HG02938 (cell line): ENCODE measurements at regions not wholly inside any gene's neighbourhood (a gene's known extent, or its start where the extent isn't known, plus 50 kb on each side); places are given as distances from the start of the nearest gene placed in this dataset.

ENCODE experiments used
- ATAC-seq: cut with Tn5 transposase; IDR thresholded peaks from one replicate; pipeline ENCODE4 v1.9.1; 2021; ENCODE audit warnings: mild to moderate bottlenecking, moderate library complexity; ENCODE audit not compliant: unreplicated experiment

DNA sequence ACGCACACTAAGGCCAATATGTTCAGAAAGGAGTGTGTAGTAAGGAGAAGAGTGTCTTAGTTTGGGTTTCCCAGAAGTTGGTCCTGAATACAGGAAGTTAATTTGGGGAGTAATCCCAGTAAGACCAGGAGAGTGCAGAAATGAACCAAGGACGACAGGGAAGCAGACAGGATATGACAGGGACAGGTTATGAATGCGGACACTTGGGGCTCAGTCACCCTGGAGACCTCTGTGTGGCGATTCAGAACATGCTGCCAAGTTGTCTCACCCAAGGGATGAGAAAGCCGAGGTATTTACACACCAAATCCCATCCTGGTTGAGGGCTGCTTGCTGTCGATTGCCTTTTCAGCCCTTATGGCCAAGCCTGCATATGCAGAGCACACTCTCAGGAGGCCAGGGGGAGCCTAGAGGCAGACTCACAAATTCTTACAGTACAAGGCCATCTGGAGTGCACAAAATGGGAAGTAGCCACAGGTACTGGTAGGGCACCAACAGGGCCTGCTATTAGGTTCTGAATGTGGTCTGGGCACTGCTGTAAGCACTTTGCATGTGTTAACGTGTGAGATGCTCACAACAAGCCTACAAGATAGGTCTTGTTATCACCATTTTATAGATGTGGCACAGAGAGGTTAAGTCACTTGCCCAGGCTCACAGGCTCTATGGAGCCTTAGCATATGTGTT lies 233.1 kb upstream of the ANKRD55 start:
- no peak for ATAC-seq

- no peak for ATAC-seq
Observed at GRCh38 chr5:56465769-56466135, 232.6 kb upstream of the ANKRD55 start.

DNA sequence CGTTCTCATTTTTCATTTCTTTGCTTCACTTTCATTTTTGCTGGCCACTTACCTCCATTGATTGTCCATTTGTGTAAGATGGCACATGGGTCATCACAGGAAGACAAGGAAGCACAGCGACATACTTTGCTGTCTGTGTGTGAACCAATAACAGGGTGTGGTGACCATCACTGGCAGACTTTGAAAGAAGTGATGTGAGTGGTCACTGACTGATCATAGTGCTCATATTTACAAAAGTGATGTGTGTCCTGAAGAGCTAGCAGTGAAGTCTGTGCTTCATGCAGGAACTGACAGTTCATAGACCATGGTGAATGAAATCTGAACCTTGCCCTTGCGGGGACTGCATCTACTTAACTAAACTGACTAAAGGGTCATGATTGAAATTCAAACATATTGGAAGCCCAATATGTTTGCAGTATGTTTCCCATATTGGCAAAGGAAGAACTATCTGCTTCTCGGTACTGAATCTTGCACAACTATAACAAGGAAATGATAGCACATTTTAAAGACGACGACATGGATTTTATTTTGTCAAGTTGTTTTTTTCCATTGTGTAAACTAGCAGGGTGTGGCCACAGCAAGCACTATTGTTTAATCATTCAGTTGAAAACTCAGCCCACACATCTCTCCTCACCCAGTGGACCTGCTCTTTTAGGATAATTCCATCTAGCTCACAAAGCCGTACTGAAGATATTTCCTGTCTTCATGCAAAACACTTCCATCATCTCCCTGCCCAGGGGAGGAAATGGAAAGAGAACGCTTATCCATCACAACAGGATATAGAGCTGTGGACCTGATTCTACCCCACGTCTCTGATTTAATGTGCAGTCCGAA lies 232.0 kb upstream of the ANKRD55 start:
- ATAC-seq = no peak

DNA sequence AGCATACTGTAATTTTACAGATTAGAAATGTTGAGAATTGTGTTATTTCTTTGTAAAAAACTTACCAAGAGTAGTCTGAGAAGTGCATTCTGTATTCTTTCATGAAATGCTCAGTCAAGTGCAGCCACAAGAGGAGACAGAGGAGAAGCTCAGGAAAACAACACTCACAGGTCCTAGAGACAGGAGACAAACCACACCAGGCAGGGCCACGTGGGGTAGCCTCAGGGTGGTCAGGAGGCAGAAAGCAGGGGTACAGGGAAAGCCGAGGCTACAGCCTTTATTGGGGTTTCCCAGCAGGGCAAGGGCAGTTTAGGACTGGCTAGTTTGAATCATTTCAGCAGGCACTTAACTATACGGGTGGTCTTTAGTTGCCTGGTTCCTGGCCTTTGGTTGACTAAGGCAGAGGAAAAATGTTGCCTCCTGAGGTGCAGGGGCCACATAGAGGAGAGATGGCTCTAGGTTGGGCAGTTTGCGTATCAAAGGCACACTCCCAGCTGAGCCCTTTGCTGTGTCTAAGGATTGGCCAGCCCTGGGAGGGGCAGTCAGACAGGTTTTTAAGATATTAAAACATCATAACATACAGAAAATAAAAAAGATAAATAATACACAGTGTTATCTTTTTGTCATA lies 230.9 kb upstream of the ANKRD55 start:
- no peak for ATAC-seq

DNA sequence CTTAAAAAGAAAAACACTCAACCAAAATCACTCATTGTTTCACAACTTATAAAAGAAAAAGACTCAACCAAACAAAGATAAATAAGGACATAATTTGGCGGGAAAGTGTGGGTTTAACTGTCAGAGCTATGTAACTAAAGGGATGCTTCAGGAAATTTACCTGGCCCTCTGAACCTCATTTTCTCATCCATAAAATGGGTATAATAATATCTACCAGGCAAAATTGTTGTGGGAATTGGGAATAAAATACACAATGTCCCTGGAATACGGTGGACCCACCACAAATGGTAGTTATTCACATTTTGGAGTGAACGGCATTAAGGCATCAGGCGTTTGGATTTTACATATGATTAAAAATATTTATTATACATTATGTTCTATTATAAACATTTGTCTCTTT lies 228.5 kb upstream of the ANKRD55 start:
- no peak for ATAC-seq

DNA sequence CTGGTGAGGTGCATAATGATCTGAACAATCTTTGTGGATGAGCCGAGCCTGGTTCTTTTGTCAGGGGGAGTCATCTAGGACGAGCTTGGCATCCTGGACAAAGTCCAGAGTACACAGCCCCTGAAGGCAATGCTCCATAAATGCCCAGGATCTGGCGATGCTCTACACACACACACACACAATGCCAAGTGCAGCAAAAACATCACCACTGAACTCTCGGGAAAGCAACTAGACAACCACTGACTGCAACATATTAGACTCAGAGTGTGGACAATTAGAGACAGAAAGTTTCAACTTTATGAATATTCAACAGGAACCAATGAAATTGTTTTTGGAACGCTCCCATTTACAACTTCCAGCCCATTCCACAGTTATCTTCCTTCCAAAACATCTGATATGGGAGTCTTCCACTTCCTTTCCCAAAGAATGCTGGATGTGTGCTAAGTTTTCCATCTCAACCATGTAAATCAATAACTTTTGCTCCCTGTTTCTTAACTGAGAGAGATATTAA lies 227.6 kb upstream of the ANKRD55 start:
- ATAC-seq = no peak

- ATAC-seq = no peak
Observed at GRCh38 chr5:56460195-56460546, 227.0 kb upstream of the ANKRD55 start.

DNA sequence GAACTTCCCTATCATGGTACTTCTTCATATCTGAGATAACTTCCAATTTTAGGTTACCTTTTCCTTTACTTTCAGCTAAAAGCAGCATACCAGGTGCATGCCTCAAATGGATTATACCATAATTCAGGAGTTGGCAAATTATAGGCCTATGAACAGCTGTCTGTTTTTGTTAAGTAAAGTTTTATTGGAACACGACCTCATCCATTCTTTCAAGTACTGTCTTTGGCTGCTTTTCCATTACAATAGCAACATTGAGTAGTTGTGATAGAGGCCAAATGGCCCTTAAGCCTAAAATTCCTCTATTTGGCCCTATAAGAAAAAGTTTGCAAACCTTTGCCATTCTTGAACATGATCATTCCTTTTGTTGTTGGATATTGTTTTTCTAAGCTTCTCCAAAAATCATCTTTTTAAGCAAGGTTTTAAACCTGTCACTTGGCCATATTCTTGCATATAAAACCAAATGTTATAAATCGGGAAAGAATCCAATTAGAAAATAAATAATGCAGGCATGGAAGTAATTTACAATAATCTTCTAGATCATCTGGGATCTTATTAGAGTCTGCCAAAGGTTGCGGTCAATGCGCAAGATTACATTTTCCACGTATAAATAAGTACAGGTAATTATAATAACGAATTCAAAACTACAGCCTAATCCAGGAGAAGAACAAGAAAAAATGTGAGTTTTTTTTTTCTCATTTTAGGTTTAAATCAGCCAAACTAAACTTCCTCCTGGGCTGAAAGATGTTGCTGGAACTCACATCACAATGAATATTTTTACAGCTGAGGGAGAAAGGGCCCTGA lies 226.5 kb upstream of the ANKRD55 start:
- ATAC-seq = no peak

GRCh38 chr5:56457887-56458812 lies 225.0 kb upstream of the ANKRD55 start:
- ATAC-seq = no peak

DNA sequence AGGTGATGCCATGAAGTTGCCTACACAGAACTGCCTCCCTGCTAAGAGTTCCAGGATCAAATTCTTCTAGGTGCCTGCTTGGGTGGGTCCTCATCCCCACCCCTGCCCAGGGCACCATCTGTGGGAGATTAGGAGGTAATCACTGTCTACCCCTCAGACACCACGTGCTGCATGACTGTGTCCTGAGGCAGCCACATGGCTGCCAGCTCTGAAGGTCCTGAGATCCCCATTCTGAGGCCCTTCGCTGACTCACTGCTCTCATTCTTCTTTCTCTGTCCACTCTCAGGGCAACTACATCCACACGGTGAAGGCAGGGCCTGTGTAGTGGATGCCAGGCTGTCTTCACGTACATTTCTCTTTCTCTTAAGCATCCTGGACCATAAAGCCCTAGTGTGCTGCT lies 222.9 kb upstream of the ANKRD55 start:
- no peak for ATAC-seq

- ATAC-seq = no peak
Observed at GRCh38 chr5:56455417-56455816, 222.3 kb upstream of the ANKRD55 start.

GRCh38 chr5:56454219-56454862 lies 221.2 kb upstream of the ANKRD55 start:
- ATAC-seq = no peak

- ATAC-seq = no peak
Observed at GRCh38 chr5:56451742-56452141, 218.6 kb upstream of the ANKRD55 start.

DNA sequence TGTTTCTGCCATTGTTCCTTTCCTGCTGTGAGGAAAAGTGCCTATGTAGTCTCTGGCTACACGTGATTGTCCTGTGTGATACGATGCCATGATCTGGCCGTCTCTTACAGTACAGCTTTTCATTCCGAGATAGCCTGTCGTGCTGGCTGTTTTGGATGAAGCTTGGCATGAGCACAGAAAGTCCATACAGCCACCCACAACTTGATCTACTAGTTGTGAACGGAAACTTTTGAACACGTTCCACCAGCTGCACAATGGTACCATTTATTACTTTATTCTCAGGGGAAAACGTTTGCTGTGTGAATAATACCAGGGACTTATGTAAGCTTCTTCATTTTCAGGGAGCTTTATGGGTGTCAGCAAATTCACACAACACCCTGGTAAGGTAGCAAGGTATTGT lies 217.6 kb upstream of the ANKRD55 start:
- ATAC-seq = no peak

- no peak for ATAC-seq
Observed at GRCh38 chr5:56449071-56449640, 216.0 kb upstream of the ANKRD55 start.

DNA sequence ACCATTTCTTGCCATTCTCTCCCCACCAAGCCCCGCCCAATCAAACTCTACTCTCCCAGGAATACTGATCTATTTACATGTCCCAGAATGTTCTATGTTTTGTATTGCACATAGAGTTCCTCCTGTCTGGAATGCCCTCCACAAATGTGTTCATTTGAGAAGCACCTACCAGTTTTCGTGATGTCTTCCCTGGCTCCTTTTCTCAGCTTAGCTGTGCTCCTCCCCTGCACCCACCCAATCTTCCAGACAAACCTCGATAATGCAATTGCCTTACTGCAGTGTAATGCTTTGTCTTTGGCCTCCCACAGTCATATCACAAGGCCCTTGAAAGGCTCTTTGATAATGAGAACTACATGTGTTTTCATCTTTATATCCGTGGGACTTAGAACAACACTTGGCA lies 214.5 kb upstream of the ANKRD55 start:
- no peak for ATAC-seq

- ATAC-seq = no peak
Observed at GRCh38 chr5:56447232-56447631, 214.1 kb upstream of the ANKRD55 start.

GRCh38 chr5:56446728-56447127 lies 213.6 kb upstream of the ANKRD55 start:
- no peak for ATAC-seq

DNA sequence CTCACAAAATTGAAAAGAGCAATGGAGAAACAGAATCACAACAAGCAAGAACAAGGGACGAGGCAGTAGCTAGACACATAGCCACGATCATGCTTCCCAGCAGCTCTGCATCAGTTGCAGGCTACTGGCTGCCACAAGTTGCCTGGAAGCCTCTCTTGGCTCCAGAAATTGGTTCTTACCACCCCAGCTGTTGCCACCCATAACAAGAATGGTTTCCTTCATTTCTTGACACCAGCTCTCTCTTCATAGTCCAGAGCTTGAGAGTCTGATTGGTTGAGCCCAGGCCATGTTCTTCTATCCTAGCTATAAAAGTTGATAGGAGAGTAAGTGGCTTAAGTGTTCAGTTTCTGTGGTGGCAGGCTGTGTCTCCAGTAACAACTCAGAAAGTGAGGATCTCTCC lies 210.7 kb upstream of the ANKRD55 start:
- ATAC-seq = no peak
